ENCODE measurements at regions not wholly inside any gene's neighbourhood (a gene's known extent, or its start where the extent isn't known, plus 50 kb on each side); places are given as distances from the start of the nearest gene placed in this dataset.

- CTCF ChIA-PET: no interaction called here
- DNase-seq (no peak), ATAC-seq (ENCODE audit: poor library complexity) (no peak)
- peaks cover 3 to 26% of the 10 kb centered on the region in 2 experiments for H3K9me3 ChIP-seq (ENCODE audit: control insufficient read depth in 1 of 2, insufficient read depth in 1 of 2, low read length in 2 of 2)
- Mint-ChIP-seq H3K4me3 (no peak overlapping the region), H3K36me3 (ENCODE audit: low read depth) (no peaks in the 10 kb centered on the region), H3K9me3 (peaks cover 24% of the 10 kb centered on the region), H3K4me1 (ENCODE audit: low read depth) (no peaks in the 10 kb centered on the region), H3K27ac (no peak overlapping the region), H3K27me3 (no peaks in the 10 kb centered on the region)
- H3K4me3 ChIP-seq (ENCODE audit: low read length): no peak overlapping the region
- H3K27ac ChIP-seq (ENCODE audit: low read depth in 1 of 2, low read length in 2 of 2): no peak overlapping the region
- H3K27me3 ChIP-seq (ENCODE audit: control insufficient read depth in 1 of 2, insufficient read depth in 2 of 2, low read length in 2 of 2): no peaks in the 10 kb centered on the region
- H3K36me3 ChIP-seq (ENCODE audit: insufficient read depth, low read length): no peaks in the 10 kb centered on the region
- POLR2A ChIA-PET: no interaction called here
- intact Hi-C loops (cut with DNase I, micrococcal nuclease): no loop called here
- H3K4me1 ChIP-seq (ENCODE audit: insufficient read depth, low read length): no peaks in the 10 kb centered on the region
- no peak for TF ChIP-seq CTCF (IDR thresholded peaks at IDR 0.05)
Observed at GRCh38 chr1:118366286-118366685, 181.3 kb upstream of the SPAG17 start.

- POLR2A ChIA-PET: no interaction called here
- Mint-ChIP-seq H3K9me3 (peaks cover 19% of the 10 kb centered on the region), H3K27me3 (no peaks in the 10 kb centered on the region), H3K27ac (no peak overlapping the region), H3K4me3 (no peak overlapping the region), H3K36me3 (ENCODE audit: low read depth) (no peaks in the 10 kb centered on the region), H3K4me1 (ENCODE audit: low read depth) (no peaks in the 10 kb centered on the region)
- Histone ChIP-seq H3K27ac (ENCODE audit: low read depth in 1 of 2, low read length in 2 of 2) (no peak overlapping the region), H3K4me1 (ENCODE audit: insufficient read depth, low read length) (no peaks in the 10 kb centered on the region), H3K27me3 (ENCODE audit: control insufficient read depth in 1 of 2, insufficient read depth in 2 of 2, low read length in 2 of 2) (no peaks in the 10 kb centered on the region), H3K9me3 (ENCODE audit: control insufficient read depth in 1 of 2, insufficient read depth in 1 of 2, low read length in 2 of 2) (peaks cover 2 to 21% of the 10 kb centered on the region in 2 experiments), H3K4me3 (ENCODE audit: low read length) (no peak overlapping the region), H3K36me3 (ENCODE audit: insufficient read depth, low read length) (no peaks in the 10 kb centered on the region)
- no peak for DNase-seq
- intact Hi-C loops (cut with DNase I, micrococcal nuclease): no loop called here
- CTCF ChIA-PET: no interaction called here
- ATAC-seq (ENCODE audit: poor library complexity): no peak
- no peak for TF ChIP-seq CTCF (IDR thresholded peaks at IDR 0.05)
Observed at GRCh38 chr1:118364882-118365281, 179.9 kb upstream of the SPAG17 start.

GRCh38 chr1:118363396-118363795 is 178.4 kb upstream of the SPAG17 start:
- intact Hi-C loops (cut with DNase I, micrococcal nuclease): no loop called here

More at GRCh38 chr1:118363396-118363795, 178.4 kb upstream of the SPAG17 start:
- no peaks in the 10 kb centered on the region for H3K27me3 ChIP-seq (ENCODE audit: control insufficient read depth in 1 of 2, insufficient read depth in 2 of 2, low read length in 2 of 2)
- peaks cover 0 to 21% of the 10 kb centered on the region in 2 experiments for H3K9me3 ChIP-seq (ENCODE audit: control insufficient read depth in 1 of 2, insufficient read depth in 1 of 2, low read length in 2 of 2)
- H3K4me3 ChIP-seq (ENCODE audit: low read length): no peak overlapping the region
- no peak overlapping the region for H3K27ac Mint-ChIP-seq
- ATAC-seq (ENCODE audit: poor library complexity) (no peak), DNase-seq (no peak)
- H3K9me3 Mint-ChIP-seq: peaks cover 18% of the 10 kb centered on the region
- ChIA-PET CTCF (no interaction called here), POLR2A (no interaction called here)
- H3K4me1 ChIP-seq (ENCODE audit: insufficient read depth, low read length): no peaks in the 10 kb centered on the region
- H3K4me3 Mint-ChIP-seq: no peak overlapping the region
- no peaks in the 10 kb centered on the region for H3K27me3 Mint-ChIP-seq
- no peaks in the 10 kb centered on the region for H3K36me3 Mint-ChIP-seq (ENCODE audit: low read depth)
- no peaks in the 10 kb centered on the region for H3K36me3 ChIP-seq (ENCODE audit: insufficient read depth, low read length)
- H3K4me1 Mint-ChIP-seq (ENCODE audit: low read depth): no peaks in the 10 kb centered on the region
- no peak overlapping the region for H3K27ac ChIP-seq (ENCODE audit: low read depth in 1 of 2, low read length in 2 of 2)
- no peak for TF ChIP-seq CTCF (IDR thresholded peaks at IDR 0.05)
